K562 (cell line): ENCODE measurements at regions not wholly inside any gene's neighbourhood (a gene's known extent, or its start where the extent isn't known, plus 50 kb on each side); places are given as distances from the start of the nearest gene placed in this dataset.

Experiments
- NCOA4 ChIP-seq: fragments of 450-650 bp; IDR thresholded peaks from 2 replicates; pipeline ENCODE4 v1.6.1; 2018; ENCODE audit warnings: mild to moderate bottlenecking; ENCODE audit not compliant: partially characterized antibody
- NFE2L1 ChIP-seq: fragments of 450-650 bp; IDR thresholded peaks from 2 replicates; pipeline ENCODE4 v1.6.1; 2016; ENCODE audit warnings: missing genetic modification characterization, low read depth, mild to moderate bottlenecking, missing compliant biosample characterization, moderate library complexity, borderline replicate concordance
- NR2F6 ChIP-seq: fragments of 450-650 bp; formaldehyde crosslinking; IDR thresholded peaks from 2 replicates; pipeline ENCODE4 v1.4.0; 2020; ENCODE audit warnings: mild to moderate bottlenecking
- POLR2A ChIP-seq: fragments of 450-650 bp; conservative IDR thresholded peaks from 2 replicates; pipeline ENCODE4 v1.6.1; 2016
- RCOR1 ChIP-seq, 2 experiments: IDR thresholded peaks; 2 replicates each; pipeline ENCODE4 v1.6.1; 2012; ENCODE audit warnings: low read depth in 2 of 2, low read length in 2 of 2, borderline replicate concordance in 1 of 2, improper control_type of control experiment in 1 of 2
- TAF1 ChIP-seq: IDR thresholded peaks from 2 replicates; pipeline ENCODE4 v1.6.1; 2011; ENCODE audit warnings: mild to moderate bottlenecking, low read length, moderate library complexity; ENCODE audit not compliant: insufficient read depth, control insufficient read depth, severe bottlenecking; ENCODE audit errors: extremely low read depth
- TF ChIP-seq, protein P1 (sequence below): sonication (generic); formaldehyde crosslinking; IDR thresholded peaks from 2 replicates; pipeline ENCODE4 v1.8.1; 2023; ENCODE audit warnings: mild to moderate bottlenecking, missing genetic modification reagents

- TF ChIP-seq NFE2L1 (tag) (no peak), NCOA4 (no peak), NR2F6 (CRISPR knock-in tag) (no peak), RCOR1 (IDR thresholded peaks at IDR 0.05; ENCODE audit: borderline replicate concordance in 1 of 2, low read depth in 2 of 2, low read length in 2 of 2) (no peak), POLR2A (no peak), TAF1 (no peak)
- TF ChIP-seq, protein P1, sequence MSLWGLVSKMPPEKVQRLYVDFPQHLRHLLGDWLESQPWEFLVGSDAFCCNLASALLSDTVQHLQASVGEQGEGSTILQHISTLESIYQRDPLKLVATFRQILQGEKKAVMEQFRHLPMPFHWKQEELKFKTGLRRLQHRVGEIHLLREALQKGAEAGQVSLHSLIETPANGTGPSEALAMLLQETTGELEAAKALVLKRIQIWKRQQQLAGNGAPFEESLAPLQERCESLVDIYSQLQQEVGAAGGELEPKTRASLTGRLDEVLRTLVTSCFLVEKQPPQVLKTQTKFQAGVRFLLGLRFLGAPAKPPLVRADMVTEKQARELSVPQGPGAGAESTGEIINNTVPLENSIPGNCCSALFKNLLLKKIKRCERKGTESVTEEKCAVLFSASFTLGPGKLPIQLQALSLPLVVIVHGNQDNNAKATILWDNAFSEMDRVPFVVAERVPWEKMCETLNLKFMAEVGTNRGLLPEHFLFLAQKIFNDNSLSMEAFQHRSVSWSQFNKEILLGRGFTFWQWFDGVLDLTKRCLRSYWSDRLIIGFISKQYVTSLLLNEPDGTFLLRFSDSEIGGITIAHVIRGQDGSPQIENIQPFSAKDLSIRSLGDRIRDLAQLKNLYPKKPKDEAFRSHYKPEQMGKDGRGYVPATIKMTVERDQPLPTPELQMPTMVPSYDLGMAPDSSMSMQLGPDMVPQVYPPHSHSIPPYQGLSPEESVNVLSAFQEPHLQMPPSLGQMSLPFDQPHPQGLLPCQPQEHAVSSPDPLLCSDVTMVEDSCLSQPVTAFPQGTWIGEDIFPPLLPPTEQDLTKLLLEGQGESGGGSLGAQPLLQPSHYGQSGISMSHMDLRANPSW (CRISPR knock-in tag): no peak
These were observed 89.0 kb upstream of the DTNBP1 start for GRCh38 chr6:15751721-15752350.
